Panc1 (cell line): ENCODE measurements at regions not wholly inside any gene's neighbourhood (a gene's known extent, or its start where the extent isn't known, plus 50 kb on each side); places are given as distances from the start of the nearest gene placed in this dataset.

Experiments
- CTCF ChIP-seq: fragments of 450-650 bp; IDR thresholded peaks from 2 replicates; pipeline ENCODE4 v1.5.1; 2017; ENCODE audit warnings: mild to moderate bottlenecking
- POLR2AphosphoS5 ChIP-seq: IDR thresholded peaks from 2 replicates; pipeline ENCODE4 v1.6.1; 2012; ENCODE audit warnings: mild to moderate bottlenecking, low read depth, low read length, moderate library complexity
- SIN3A ChIP-seq: IDR thresholded peaks from 2 replicates; pipeline ENCODE4 v1.6.1; 2012; ENCODE audit warnings: low read depth, mild to moderate bottlenecking, low read length, moderate library complexity, borderline replicate concordance; ENCODE audit not compliant: insufficient read depth
- TCF7L2 ChIP-seq: IDR thresholded peaks from 2 replicates; pipeline ENCODE4 v1.6.1; 2011; ENCODE audit warnings: mild to moderate bottlenecking, low read depth, low read length, inconsistent platforms
- TF ChIP-seq, protein P1 (sequence below), 2 experiments: IDR thresholded peaks; 2 replicates each; pipeline ENCODE4 v1.6.1; 2011 to 2012; ENCODE audit warnings: low read depth in 2 of 2, control low read depth in 1 of 2, low read length in 1 of 2, mild to moderate bottlenecking in 1 of 2, moderate library complexity in 1 of 2; ENCODE audit not compliant: insufficient read depth in 1 of 2

DNA sequence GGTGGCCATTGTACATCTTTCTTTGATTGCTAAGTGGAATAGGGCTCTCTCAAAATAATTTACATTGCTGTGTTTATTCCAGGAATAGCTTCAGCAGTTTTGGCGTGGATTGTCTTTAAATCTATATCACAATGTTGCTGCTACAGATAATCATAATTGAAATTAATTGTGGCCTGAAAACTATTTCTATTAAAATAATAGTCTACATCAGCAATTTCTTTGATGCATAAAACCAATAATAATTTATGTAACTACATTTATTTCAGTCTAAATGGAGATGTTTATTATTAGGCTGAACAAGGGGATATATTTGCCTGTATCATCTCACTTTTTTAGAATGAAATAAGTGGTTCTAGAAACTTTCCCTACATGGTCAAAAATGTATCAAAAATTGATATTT is 456.0 kb upstream of the CTNND2 start:
- TF ChIP-seq CTCF (no peak), POLR2AphosphoS5 (no peak), SIN3A (no peak), TCF7L2 (no peak)
- TF ChIP-seq, protein P1, sequence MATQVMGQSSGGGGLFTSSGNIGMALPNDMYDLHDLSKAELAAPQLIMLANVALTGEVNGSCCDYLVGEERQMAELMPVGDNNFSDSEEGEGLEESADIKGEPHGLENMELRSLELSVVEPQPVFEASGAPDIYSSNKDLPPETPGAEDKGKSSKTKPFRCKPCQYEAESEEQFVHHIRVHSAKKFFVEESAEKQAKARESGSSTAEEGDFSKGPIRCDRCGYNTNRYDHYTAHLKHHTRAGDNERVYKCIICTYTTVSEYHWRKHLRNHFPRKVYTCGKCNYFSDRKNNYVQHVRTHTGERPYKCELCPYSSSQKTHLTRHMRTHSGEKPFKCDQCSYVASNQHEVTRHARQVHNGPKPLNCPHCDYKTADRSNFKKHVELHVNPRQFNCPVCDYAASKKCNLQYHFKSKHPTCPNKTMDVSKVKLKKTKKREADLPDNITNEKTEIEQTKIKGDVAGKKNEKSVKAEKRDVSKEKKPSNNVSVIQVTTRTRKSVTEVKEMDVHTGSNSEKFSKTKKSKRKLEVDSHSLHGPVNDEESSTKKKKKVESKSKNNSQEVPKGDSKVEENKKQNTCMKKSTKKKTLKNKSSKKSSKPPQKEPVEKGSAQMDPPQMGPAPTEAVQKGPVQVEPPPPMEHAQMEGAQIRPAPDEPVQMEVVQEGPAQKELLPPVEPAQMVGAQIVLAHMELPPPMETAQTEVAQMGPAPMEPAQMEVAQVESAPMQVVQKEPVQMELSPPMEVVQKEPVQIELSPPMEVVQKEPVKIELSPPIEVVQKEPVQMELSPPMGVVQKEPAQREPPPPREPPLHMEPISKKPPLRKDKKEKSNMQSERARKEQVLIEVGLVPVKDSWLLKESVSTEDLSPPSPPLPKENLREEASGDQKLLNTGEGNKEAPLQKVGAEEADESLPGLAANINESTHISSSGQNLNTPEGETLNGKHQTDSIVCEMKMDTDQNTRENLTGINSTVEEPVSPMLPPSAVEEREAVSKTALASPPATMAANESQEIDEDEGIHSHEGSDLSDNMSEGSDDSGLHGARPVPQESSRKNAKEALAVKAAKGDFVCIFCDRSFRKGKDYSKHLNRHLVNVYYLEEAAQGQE (IDR thresholded peaks at IDR 0.05; ENCODE audit: insufficient read depth in 1 of 2, low read depth in 2 of 2, low read length in 1 of 2), result no peak
